ENCODE measurements at regions not wholly inside any gene's neighbourhood (a gene's known extent, or its start where the extent isn't known, plus 50 kb on each side); places are given as distances from the start of the nearest gene placed in this dataset.

GRCh38 chr4:133081246-133081645 is 67.8 kb upstream of the PCDH10 start:
- no peak for DNase-seq

DNA sequence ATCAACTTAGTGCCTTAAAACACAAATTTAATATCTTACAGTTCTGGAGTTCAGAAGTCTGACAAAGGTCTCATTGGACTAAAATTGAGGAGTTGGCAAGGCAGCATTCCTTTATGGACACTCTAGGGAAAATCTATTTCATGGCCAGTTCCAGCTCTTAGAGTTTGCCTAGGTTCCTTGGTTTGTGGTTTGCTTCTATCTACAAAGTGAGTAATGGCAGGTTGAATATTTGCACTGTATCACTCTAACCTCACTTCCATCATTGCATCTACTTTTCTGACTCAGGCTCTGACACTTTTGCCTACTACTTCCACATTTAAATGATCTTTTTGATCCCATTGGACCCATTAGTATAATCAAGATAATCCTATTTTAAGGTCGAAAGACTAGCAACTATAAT is 64.7 kb upstream of the PCDH10 start:
- DNase-seq, result no peak

- peak; percentile 1 for DNase-seq
Observed at GRCh38 chr4:133095591-133095990, 53.5 kb upstream of the PCDH10 start.

DNA sequence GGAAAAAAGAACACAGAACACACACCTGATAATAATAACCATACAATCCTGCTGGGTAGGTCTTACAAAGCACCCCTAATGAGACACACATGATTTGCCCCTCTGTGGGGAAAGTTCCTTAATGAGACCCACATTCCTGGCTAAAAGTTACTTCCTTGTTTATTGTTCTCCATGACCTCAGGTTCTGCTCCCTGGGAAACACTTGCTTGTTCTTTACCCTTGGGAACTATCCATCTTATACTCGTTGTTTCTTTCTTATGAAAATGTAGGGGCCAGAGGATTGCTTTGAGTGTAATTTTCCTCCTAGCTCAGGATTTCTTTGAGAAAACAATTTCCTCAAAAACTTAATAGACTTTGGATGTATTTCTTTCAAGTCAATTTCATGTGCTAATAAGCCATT is 52.1 kb upstream of the PCDH10 start:
- DNase-seq, result no peak
